ENCODE measurements at regions not wholly inside any gene's neighbourhood (a gene's known extent, or its start where the extent isn't known, plus 50 kb on each side); places are given as distances from the start of the nearest gene placed in this dataset.

GRCh38 chr14:49969961-49970360 lies 77.1 kb downstream of the ARF6 start:
- TF ChIP-seq POLR2A (IDR thresholded peaks at IDR 0.05) = no peak
- TF ChIP-seq CTCF (IDR thresholded peaks at IDR 0.05) = no peak
